ENCODE measurements at regions not wholly inside any gene's neighbourhood (a gene's known extent, or its start where the extent isn't known, plus 50 kb on each side); places are given as distances from the start of the nearest gene placed in this dataset.
A peak's percentile ranks its signal among the peaks of the same experiment; 100 is the strongest.
"Not testable (repeated sequence)": the region's sequence is repeated elsewhere in the genome, so short reads cannot be mapped to it uniquely, and the experiment has no call there.

DNA sequence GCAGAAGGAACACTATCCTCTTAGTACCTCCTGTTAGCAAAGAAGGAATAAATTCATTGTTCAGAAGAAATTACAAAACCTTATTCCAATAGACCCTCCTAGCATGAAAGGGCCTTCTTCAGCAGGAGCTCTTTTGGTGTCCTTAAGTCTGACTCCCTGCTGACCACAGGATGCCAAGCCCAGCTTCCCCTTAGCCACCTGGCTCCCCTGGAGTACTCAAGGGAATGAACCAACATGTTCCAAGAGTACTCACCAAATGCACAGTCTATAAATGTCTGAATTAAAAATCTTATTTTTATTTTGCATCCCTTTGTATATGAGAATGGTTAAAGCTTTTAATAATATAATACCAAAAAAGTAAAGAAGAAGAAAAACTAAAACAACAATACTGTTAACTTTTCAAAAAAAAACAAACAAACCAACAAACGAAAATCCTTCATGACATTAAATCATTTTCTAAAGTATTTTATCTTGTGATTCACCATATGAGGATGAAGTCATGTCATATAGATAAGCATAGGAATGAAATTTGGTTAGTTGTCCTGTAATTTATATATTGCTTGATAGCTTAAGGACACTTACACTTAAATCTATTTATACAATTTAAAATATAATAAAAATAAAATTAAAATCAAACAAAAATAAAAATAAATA, 1355.1 kb downstream of the HACE1 start:
- no peak for DNase-seq

DNA sequence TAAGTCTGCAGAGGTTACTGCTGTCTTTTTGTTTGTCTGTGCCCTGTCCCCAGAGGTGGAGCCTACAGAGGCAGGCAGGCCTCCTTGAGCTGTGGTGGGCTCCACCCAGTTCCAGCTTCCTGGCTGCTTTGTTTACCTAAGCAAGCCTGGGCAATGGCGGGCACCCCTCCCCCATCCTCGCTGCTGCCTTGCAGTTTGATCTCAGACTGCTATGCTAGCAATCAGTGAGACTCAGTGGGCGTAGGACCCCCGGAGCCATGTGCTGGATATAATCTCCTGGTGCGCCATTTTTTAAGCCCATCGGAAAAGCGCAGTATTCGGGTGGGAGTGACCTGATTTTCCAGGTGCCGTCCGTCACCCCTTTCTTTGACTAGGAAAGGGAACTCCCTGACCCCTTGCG, 1363.1 kb downstream of the HACE1 start:
- DNase-seq = not testable (repeated sequence)

DNA sequence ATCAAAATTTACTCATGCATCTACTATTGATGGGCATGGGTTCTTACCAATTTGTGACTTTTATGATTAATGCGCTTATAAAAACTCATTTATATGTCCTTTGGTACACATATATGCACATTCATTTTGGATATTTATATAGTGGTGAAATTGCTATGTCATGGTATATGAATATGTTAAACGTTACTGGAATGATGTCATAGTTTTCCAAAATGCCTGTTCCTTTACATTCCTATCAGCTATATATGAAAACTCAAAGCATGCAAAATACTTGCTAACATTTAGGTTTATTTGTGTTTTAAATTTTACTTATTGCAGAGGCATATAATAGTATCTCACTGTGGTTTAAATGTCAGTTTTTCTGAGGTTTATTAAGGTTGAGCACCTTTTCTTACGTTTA, 1403.1 kb downstream of the HACE1 start:
- DNase-seq = no peak

DNA sequence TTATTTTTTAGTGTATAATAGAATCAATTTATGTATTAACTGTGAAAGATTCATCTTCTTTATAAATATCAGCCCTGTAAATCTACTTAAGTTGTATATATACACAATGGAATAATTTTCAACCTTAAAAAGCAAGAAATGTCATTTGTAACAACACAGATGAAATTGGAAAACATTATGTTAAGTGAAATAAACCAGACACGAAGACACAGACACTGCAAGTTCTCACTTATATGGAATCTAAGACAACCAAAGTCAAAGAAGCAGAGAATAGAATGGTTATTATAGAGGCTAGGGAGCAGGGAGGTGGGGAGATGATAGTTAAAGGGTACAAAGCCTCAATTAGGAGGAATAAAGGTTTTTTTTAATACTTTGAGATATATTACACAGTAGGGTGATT, 1404.4 kb downstream of the HACE1 start:
- no peak for DNase-seq

DNA sequence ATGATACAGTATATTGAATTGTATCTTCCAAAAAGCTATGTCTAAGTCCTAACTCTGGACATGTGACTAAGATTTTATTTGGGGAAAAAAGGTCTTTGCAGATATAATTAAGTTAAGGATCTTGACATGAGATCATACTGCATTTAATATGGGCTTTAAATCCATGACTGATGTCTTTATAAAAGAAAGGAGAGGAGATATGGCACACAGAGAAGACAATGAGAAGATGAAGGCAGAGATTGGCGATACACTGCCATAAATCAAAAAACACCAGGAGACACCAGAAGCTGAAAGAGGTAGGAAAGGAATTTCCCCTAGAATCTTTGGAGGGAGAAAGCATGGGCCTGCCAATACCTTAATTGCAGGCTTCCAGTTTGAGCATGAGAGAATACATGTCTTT, 1450.2 kb downstream of the HACE1 start:
- DNase-seq = no peak

DNA sequence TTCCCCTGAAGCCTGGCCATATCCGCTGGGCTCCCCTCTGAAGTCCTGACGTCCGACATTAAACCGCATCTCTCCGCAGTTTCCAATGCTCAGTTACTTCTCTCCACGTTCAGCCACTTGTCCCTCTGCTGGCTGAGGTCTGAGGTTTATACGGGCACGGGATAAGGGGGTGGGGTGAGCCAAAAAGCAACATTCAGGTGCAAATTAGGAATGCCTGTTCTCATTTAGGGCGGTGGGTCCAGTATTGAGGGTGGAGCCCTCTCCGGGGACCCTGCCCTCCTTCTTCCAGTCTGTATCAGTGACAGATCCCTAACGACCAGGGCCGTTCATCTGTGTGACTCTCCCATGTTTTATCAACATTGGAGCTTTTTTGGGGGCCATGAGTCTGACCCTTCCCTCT, 1454.4 kb downstream of the HACE1 start:
- DNase-seq = no peak

DNA sequence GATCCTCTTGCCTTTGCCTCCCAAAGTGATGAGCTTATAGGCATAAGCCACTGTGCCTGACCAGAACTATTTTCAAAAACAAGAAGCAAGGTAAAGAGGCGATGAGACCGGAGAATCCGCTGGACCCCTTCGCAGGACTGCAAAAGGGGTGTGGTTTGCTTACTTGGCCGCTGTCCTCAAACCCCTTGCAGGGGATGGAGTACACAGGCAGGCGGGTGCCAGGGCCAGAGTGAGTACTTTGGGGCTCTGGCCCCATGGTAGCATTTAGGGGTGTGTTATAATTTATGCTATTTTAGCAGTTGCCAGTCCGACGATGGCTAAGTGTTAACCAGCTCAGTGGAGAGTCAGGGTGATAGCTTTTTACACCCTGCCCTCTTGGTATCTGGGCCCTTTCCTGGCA, 1454.9 kb downstream of the HACE1 start:
- DNase-seq = no peak

DNA sequence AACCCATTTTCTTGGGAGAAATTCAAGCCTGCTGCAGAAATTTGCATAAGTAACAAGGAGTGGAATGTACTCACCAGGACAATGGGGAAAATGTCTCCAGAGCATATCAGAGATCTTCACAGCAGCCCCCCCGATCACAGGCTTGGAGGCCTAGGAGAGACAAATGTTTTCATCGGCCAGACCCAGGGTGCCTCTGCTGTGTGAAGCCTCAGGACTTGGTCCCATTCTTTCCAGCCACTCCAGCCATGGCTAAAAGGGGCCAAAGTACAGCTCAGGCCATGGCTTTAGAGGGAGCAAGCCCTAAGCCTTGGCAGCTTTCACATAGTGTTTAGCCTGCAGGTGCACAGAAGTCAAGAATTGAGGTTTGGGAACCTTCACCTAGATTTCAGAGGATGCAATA, 1463.0 kb downstream of the HACE1 start:
- DNase-seq = no peak

DNA sequence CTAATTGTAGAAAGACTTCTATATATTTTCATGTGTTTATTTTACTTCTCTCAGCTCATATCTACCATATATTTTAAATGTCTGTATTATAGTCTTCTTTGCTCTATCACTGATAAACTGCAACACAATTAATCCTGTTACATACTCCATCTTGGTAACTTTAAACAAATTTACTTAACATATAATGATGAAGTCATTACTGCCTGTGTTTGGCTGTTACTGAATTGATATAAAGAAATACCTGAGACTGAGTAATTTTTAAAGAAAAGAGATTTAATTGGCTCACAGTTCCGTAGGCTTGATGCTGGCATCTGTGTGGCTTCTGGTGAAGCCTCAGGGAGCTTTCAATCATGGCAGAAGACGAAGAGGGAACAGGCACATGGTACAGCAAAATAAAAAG, 1480.4 kb downstream of the HACE1 start:
- no peak for DNase-seq

DNA sequence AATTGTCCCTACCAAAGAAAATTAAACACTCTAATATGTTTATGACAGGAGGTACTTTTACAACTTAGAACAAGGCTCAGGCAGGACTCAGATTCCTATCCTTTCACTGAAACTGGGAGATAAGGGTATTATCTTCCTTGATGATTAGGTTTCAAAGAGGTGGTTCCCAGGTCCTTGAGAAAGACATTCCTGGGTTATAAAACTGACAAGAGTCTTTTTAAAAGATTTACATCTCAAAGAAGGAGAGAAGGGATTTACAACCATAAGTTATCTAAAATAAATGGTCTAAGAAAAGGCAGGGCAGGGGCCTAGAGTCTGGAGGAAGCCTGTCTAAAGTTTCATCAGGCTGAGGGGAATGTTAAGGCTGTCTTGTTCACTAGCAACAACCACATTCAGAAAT, 1492.5 kb downstream of the HACE1 start:
- DNase-seq = no peak

DNA sequence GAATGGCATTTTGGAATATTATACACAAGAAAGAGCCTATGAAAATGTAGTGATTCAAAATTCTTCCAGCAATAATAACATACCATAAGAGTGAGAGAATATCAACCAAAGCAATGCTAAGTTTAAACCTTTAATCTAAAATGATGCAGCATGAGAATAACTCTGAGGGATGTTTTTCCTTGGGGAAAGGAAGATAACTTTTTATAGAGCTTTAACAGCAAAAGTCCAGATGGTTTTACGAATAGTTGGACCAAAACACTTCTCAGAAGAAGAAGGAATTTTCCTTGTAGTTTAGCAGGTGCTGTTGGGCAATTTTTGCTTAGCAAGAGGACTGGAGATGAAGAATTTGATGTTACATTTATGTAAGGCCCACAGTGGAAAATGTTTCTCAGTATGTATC, 1503.2 kb downstream of the HACE1 start:
- no peak for DNase-seq

DNA sequence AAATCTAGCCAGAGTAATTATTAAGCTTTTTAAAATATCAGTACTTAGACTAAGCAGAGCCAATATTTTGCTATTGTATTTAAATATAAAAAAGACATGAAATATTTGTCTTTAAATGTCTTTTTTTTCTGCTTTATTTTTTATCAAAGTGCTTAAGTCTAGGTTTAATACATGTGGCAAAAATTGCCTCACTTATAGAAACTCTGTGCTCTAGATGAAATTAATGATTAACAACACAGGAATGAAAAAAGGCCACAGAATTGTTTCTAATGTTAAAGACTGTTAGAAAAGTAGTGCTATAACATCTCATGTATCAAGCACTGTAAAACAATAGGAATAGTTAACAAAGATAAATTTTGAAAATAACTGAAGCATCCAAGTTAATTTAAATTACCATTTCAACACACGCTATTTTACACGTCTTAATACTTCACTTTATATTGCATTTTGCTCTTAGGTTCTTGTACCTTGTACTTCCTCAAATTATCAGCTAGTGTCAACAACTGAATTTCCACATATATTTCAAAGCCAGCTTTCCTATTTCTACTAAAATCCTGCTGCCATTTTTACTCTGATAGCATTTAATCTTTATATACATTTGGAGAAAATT, 1515.1 kb downstream of the HACE1 start:
- no peak for DNase-seq

DNA sequence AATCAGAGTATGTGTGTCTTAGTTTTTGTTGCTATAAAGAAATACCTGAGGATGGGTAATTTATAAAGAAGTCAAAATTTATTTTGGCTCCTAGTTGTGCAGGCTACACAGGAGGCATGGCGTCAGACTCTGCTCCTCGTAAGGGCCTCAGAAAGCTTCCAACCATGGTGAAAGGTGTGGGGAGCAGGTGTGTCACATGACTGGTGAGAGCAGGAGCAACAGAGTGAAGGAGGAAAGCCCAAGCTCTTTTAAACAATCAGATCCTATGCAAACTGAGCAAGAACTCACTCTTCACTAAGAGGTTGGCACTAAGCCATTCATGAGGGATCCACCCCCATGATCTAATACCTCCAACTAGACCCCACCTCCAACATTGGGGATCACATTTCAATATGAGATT, 1524.3 kb downstream of the HACE1 start:
- DNase-seq = no peak

DNA sequence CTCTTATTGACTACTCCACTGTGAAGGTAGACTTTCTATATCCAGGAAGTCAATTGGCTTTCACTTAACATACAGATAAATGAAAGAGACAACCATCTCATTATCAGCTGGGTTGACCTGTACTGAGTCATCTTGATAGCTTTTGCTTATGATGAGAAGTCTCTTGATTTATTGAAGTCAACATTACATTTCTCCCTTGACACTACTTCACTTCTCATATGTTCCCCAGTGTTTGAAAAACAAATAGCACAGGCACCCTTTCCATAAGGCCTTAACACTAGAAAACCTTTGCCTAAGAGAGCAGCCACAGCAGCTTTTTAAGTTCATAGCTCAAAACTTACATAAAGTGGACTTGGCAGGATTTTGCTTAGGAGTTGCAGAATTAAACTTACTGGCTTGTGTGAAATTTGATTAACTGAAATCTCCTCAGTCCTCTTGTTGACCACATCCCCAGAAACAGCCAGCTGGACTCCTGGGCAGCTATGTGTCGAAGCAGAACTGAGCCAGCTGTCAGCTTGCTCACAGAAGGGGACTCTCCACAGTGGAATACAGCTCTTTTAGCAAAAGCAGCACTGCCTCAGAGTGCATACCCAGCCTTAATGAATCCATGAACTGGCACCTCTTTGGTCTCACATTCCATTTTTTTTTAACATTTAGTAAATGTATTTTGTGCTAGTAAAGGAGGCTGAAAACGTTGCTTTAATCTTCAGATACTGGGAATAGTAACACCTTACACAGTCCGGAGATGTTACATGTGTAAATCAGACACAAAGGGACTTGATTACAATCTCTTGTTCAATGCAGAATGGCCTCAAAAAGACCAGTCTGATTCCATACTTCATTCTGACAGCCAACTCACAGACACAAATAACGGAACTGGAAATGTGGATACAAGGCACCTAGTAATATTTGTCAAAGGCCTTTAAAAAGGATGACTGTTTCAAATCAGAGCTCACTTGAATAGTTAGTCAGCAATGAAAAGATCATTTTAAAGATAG, 1532.7 kb downstream of the HACE1 start:
- no peak for DNase-seq

DNA sequence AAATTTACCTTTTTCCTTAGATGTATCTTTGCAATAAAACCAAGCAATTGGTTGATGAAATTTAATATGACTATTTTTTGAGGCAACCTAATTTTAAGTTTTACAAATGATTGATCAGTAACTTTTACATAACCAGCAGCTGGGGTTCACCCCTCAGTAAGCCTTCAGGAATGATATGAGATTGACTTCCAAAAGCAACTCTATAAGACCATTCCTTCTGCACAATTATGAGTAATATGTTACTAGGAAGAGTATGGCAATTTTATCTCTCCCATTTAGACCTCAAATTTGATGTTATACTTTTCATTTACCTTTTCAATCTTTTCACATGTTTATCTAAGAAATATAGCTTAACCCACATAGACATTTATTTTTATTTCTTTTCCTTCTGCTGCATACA, 1546.3 kb downstream of the HACE1 start:
- no peak for DNase-seq

DNA sequence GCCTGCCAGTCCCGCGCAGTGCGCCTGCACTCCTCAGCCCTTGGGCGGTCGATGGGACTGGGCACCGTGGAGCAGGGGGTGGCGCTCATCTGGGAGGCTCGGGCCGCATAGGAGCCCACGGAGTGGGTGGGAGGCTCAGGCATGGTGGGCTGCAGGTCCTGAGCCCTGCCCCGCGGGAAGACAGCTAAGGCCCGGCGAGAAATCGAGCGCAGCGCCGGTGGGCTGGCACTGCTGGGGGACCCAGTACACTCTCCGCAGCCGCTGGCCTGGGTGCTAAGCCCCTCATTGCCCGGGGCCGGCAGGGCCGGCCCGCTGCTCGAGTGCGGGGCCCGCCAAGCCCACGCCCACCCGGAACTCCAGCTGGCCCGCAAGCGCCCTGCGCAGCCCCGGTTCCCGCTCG, 1565.3 kb downstream of the HACE1 start:
- DNase-seq = not testable (repeated sequence)

DNA sequence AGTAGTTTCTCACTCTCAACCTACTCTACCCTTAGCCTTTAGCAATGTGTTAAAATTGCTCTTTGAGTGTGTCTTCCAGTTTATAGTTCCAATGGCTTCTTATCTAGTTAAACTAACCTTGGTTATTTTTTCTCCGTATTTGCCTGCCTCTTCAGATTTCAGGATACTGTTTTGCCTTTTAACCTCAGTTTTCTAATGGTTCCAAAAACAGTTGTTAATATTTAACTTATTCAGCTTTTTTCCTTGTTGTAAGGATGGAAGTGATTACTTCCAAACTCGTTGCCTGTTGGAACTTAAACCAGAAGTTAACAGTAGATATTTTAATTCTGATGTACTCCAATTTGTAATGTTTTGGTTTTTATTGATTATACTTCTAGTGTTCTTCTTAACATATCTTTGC, 1574.9 kb downstream of the HACE1 start:
- no peak for DNase-seq

DNA sequence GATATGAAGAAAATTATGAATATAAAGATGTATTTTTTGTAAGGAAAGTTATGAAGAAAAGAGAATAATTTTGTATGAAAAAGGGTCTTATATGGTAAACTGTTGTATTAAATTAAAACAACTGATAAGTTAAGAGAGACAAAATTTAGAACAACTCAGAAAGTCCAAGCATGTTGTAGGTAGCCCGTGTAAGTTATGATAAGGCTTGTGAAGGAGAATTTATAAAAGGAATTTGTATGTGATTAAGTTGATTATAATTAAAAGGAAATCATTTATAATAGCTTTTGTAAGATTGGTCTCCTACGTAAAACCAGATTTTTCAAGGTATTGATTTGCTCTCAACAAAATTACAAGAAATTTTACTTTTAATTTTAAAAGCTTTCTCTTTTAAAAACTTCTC, 1579.3 kb downstream of the HACE1 start:
- no peak for DNase-seq

DNA sequence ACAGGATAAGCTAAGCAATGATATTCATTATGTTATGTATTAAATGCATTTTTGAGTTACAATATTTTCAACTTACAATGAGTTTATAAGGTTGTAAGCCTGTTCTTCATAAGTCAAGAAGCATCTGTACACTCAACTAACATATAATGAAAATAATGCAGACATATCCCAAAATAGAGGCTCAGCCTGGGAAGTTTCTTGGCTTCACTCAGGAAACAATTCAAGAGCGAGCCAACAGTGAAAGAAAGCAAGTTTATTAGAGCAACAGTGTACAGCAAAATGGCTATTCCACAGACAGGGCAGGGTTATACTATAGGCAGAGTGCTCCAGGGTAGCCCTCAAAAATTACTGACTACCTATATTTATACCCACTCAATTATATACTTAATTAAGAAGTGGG, 1581.8 kb downstream of the HACE1 start:
- no peak for DNase-seq

DNA sequence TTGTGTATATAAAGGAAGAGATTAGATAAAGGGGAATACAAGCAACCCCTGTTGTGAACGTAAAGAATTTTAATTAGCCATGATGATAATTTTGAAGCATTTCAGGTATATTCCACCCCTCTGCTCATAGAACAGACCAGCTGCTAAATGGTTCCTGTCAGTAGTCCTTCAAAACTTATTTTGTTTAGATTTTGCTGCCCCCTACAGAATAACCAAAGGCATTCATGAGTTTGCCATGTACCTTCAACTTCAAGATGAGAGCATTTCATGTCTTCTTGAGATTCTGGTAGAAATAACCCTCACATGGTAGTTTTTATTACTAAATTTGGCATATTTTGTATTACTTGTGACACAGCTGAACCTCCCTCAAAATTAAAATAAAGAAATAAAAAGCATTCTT, 1586.7 kb downstream of the HACE1 start:
- DNase-seq = peak in 1 of 2 experiments; percentile 37

DNA sequence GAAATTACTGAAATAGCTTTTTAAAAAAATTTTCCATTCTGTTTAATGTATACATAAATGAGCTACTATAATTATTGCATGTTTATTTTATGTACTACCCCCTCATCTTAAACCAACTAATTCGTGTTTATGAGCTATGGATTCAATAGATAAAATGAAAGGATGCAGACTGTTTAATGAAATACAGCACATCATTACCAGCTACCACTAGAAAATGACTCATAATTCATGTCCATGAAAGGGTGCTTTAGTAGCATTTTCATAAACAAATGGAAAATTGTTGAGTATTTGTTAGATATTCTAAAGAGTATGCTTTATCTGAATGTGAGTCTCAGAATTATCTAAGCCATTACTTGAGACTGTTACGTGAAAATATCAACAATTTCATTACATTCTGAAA, 1590.1 kb downstream of the HACE1 start:
- DNase-seq = no peak

DNA sequence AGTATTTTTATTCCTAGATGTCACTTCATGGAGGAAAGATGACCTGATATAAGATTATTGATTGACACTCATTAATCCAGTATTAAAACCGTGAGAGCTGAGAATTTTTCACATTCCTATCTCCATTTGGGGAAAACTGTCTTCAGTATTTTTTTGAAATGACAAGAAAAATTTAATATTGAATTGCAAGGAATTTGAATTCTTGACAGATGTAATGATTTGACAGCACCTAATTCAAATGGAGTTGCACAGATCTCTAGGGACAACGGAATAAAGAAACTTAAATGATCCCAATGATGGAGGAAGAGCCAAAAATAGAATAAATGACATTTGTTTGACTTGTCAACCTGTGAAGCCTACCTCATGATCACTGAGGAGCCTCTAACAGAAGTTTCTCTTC, 1591.4 kb downstream of the HACE1 start:
- DNase-seq = no peak

DNA sequence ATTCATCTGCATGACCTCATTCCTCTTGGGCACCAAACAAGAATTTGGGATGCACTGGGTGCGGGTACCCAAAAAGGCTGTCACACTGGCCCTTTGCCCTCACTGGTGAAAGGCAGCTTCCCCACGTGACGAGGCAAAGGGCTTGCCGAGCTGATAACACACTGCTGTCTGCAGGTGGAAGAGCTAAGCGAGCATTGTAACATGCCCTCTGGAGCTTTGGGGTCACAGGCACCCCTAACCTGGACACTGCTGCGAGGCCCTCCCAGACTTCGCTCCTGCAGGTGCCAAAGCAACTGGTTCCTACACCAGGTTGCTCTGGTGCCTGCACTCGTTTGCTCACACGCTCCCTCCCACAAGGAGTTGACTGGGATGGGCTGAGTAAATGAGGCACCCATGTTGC, 1595.7 kb downstream of the HACE1 start:
- no peak for DNase-seq

DNA sequence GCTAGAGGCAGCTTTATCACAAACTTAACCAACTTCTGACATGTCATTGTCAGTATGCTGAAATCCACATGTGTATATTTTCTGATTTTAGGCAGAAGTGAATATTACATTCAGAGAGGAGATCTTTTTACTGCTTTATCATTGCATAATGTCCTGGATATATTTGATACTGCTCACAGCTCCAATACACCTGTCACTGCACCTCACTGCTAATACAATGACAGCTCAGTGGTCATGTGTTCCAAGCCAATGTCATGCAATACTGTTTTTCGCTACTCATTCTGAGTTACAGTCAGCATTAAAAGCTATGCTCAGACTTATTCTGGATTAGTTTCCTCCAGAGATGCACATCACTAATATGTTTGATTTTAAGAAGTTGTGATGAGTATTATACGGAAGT, 1604.6 kb downstream of the HACE1 start:
- DNase-seq = no peak

Measured in AML-193 (cell line).